Subcutaneous abdominal adipose tissue (tissue), 5 donors: ENCODE measurements at regions not wholly inside any gene's neighbourhood (a gene's known extent, or its start where the extent isn't known, plus 50 kb on each side); places are given as distances from the start of the nearest gene placed in this dataset.

Experiments used
- H3K27ac ChIP-seq: one replicate; pipeline ENCODE4 v1.7.0; 2013; ENCODE audit warnings: low read depth, mild to moderate bottlenecking, inconsistent platforms, low read length, moderate library complexity
- H3K27me3 ChIP-seq, 5 donors: one replicate each; pipeline ENCODE4 v1.7.0; 2013; ENCODE audit warnings: low read length in 5 of 5, inconsistent platforms in 1 of 5; ENCODE audit not compliant: control insufficient read depth in 5 of 5, insufficient read depth in 4 of 5
- H3K36me3 ChIP-seq, 5 donors: one replicate each; pipeline ENCODE4 v1.7.0; 2013; ENCODE audit warnings: low read length in 5 of 5; ENCODE audit not compliant: control insufficient read depth in 5 of 5, insufficient read depth in 5 of 5
- H3K4me1 ChIP-seq, 5 donors: one replicate each; pipeline ENCODE4 v1.7.0; 2013; ENCODE audit warnings: low read length in 5 of 5, mild to moderate bottlenecking in 3 of 5, moderate library complexity in 1 of 5; ENCODE audit not compliant: control insufficient read depth in 5 of 5, insufficient read depth in 5 of 5
- H3K4me3 ChIP-seq, 5 donors: one replicate each; pipeline ENCODE4 v1.7.0; 2013; ENCODE audit warnings: low read length in 5 of 5, low read depth in 1 of 5
- H3K9ac ChIP-seq, 5 donors: one replicate each; pipeline ENCODE4 v1.7.0; 2013; ENCODE audit warnings: low read length in 5 of 5, mild to moderate bottlenecking in 4 of 5, moderate library complexity in 3 of 5
- H3K9me3 ChIP-seq, 5 donors: one replicate each; pipeline ENCODE4 v1.7.0; 2013; ENCODE audit warnings: low read length in 5 of 5; ENCODE audit not compliant: control insufficient read depth in 5 of 5
- donor health status: healthy.
- donor health status: healthy.
- donor health status: healthy.
- donor health status: healthy.
- donor health status: healthy.

DNA sequence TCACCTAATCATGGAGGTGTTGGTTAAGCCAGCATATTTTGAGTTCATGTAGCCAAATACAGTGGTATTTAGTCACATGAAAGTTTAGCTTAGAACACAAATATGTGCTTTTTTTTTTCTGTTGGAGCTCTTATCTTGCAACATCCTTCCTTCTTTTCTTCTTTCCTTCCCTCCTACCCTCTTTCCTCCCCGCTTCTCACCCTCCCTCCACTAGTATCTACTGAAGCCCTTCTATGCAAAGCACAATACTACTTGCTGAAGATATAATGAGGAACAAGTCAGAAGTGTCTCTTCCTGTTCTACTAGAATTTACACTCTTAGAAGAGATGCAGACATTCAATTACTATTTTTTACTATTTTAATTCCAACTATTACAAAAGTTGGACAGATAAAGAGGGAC is 105.0 kb upstream of the ITGA4 start:
- H3K27me3 ChIP-seq: no peaks in the 10 kb centered on the region
- H3K4me1 ChIP-seq: no peaks in the 10 kb centered on the region
- no peaks in the 10 kb centered on the region for H3K9me3 ChIP-seq
- H3K27ac ChIP-seq: no peak overlapping the region
- H3K9ac ChIP-seq: no peak overlapping the region
- H3K36me3 ChIP-seq: no peaks in the 10 kb centered on the region
- H3K4me3 ChIP-seq: no peak overlapping the region

DNA sequence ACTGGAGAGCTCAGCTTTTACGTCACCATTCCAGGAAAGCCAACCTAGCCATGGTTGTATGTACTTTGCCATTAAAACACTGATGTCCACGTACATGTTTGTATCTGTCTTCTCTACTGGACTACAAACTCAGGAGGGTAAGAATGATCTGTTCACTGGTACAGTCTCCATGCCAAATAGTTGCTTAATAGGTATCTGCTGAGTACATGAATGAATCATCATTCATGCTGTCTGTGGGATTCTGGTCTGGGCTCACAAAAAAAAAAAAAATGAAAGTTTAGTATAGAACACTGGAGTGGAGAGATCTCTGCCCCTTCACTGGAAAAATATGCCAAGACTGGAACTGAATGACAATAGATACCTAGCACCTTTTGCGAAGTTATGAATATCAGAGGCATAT is 102.6 kb upstream of the ITGA4 start:
- Histone ChIP-seq H3K27ac (no peak overlapping the region), H3K27me3 (no peaks in the 10 kb centered on the region), H3K4me3 (no peak overlapping the region), H3K9ac (no peak overlapping the region), H3K36me3 (no peaks in the 10 kb centered on the region), H3K9me3 (no peaks in the 10 kb centered on the region), H3K4me1 (no peaks in the 10 kb centered on the region)

DNA sequence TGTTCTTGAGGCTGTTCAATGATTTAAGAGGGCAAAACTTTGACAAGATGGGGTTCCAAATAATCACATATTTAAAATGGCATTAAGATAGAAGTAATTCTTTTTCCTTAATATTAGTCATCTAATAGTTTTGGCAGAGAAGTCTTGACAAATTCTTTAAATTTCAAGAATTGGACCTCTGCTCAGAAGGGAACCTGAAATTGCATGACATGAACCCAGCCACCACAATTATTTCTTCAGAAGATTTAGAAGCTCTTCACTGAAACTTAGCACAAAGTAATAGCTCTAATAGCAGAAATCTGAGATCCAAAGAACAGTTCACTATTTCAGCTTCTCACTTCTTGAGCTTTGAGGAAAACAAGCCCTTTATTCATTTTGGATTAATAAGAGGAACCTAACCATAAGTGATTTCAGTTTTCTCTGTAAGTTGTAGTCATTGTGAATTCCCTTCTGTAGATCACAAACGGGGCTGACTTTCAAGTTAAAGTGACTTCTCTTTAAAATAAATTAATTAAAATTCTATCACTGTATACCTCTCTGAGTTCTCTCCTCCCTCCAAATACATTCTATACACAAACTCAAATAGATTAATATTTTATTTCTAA is 100.6 kb upstream of the ITGA4 start:
- Histone ChIP-seq H3K27me3 (no peaks in the 10 kb centered on the region), H3K4me3 (no peak overlapping the region), H3K9ac (no peak overlapping the region), H3K9me3 (no peaks in the 10 kb centered on the region), H3K27ac (no peak overlapping the region), H3K36me3 (no peaks in the 10 kb centered on the region), H3K4me1 (no peaks in the 10 kb centered on the region)

DNA sequence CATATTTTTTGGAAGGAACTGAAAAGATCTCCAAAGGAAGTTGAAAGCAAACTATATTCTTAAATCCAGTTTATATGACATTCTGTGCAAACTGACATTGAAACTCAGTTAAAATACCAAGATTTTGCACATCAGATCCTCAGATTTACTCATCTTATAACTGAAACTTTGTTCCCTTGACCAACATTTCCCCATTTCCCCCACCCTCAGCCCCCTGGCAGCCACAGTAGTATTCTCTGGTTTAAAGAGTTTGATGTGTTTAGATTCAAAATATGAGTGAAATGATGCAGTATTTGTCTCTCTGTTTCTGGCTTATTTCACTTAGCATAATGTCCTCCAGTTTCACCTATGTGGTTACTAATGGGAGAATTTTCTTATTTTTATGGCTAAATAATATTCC is 99.2 kb upstream of the ITGA4 start:
- H3K4me3 ChIP-seq: no peak overlapping the region
- no peaks in the 10 kb centered on the region for H3K9me3 ChIP-seq
- H3K4me1 ChIP-seq: no peaks in the 10 kb centered on the region
- H3K27ac ChIP-seq: no peak overlapping the region
- H3K27me3 ChIP-seq: no peaks in the 10 kb centered on the region
- H3K36me3 ChIP-seq: no peaks in the 10 kb centered on the region
- H3K9ac ChIP-seq: no peak overlapping the region

DNA sequence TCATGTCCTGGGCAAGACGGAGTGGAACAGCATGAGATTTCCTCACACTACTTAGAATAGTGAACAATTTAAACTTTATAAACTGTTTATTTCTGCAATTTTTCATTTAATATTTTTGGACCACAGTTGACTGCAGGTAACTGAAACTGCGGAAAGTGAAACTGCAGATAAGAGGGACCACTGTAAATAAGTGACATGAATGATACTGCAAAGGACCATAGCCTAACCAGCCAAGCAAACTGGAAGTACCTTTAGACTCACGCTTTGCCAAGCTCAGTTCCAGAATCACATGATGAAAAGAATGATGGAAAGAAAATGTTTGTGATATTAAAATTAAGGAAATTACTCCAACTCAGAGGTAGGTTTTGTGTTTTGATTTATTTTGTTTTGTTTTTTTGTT is 94.6 kb upstream of the ITGA4 start:
- Histone ChIP-seq H3K4me1 (no peaks in the 10 kb centered on the region), H3K27ac (no peak overlapping the region), H3K9me3 (no peaks in the 10 kb centered on the region), H3K36me3 (no peaks in the 10 kb centered on the region), H3K4me3 (no peak overlapping the region), H3K9ac (no peak overlapping the region), H3K27me3 (no peaks in the 10 kb centered on the region)

DNA sequence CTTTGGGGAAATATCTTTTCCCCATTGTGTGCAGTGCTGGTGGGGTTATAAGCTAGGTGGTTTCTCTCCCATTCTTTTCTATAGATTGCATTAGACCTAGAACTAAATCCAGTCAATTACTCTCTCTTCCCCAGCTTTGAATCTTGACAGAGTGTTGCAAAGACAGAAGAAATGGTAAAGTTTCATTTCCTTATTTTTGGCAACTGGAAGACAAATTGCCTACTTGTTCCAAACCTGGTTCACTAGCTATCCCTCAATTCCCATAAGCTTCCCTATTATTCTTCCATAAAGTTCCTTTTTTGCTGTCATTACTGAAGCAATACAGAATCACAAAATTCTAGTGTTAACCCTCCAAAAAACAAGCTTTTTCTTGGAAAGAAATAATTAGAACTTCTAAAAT is 94.0 kb upstream of the ITGA4 start:
- H3K9me3 ChIP-seq: no peaks in the 10 kb centered on the region
- H3K36me3 ChIP-seq: no peaks in the 10 kb centered on the region
- no peaks in the 10 kb centered on the region for H3K27me3 ChIP-seq
- H3K4me1 ChIP-seq: no peaks in the 10 kb centered on the region
- no peak overlapping the region for H3K27ac ChIP-seq
- H3K9ac ChIP-seq: no peak overlapping the region
- no peak overlapping the region for H3K4me3 ChIP-seq

DNA sequence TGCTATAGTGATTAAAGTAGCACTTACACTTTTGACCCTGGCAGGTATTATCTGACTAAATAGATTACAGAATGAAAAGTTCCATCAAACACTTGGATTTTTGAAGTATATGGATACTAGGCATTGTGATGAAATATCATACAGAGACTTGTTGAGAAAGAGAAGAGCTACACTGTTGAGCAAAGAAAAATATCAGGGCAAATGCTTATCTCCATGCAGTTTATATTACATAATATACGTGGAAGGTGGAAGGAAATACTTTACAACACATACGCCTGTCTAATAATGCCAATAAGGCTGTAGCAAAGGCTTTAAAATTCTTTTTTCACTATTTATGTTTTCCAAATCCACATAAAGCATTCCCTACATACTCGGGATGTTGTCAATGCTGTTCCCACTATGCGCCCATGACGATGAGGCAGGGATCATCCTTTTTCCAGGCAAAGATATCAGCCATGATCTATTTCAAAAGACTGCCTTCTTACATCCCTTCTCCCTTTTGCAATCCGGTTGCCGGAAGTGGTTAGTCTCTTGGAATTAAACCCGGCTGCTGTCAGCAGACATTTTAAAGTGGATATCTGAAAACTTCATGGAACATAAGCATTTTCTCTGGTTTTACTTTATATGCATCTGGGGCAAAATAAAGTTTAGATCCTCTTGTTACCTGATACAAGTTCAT is 92.6 kb upstream of the ITGA4 start:
- H3K36me3 ChIP-seq: no peaks in the 10 kb centered on the region
- no peak overlapping the region for H3K27ac ChIP-seq
- H3K27me3 ChIP-seq: no peaks in the 10 kb centered on the region
- H3K4me3 ChIP-seq: no peak overlapping the region
- H3K9ac ChIP-seq: no peak overlapping the region
- H3K9me3 ChIP-seq: no peaks in the 10 kb centered on the region
- H3K4me1 ChIP-seq: no peaks in the 10 kb centered on the region

DNA sequence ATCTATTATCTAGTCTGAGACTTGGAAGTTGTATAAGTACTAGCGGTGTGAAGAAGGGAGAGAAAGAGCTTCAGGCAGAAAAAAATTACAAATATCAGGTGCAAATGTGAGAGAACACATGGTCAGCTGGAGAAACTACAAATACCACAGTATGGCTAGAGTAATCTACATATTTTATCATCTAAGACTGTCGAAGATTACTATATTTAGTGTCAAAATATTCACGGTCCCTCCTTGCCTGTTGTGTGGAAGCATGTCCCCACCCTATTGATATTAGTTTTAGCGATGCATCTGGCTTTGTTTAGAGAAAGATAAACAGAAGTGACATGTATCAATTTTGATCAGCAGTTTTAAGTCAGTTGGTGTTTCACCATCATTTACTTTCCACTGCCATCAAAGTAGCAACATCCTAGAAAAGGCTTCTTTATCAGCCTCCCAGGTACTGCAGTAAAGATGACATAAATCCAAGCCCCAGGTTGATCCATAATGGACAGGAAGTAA is 90.5 kb upstream of the ITGA4 start:
- Histone ChIP-seq H3K27me3 (no peaks in the 10 kb centered on the region), H3K9me3 (no peaks in the 10 kb centered on the region), H3K36me3 (no peaks in the 10 kb centered on the region), H3K4me3 (no peak overlapping the region), H3K9ac (no peak overlapping the region), H3K4me1 (peaks cover 0 to 3% (median 1%) of the 10 kb centered on the region in 5 donors), H3K27ac (no peak overlapping the region)

DNA sequence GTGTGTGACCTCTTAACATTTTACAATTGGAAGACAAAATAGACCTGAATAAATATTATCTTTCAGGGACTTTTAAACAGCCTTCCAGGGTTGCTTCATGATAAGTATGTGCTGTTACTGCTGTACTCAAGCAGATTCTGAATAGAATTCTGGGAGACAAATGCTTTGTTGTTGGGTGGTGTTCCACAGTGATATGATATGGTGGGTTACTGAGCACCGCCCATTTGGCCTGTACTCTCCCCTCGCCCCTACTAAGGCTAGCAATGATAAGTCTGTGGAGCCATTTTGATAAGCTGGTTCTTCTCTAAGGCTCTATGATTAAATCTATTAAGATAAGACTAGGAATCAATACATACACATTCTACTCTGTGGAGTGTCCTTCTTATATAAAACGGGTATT is 89.8 kb upstream of the ITGA4 start:
- Histone ChIP-seq H3K9me3 (no peaks in the 10 kb centered on the region), H3K4me1 (peaks cover 0 to 10% (median 8%) of the 10 kb centered on the region in 5 donors), H3K36me3 (no peaks in the 10 kb centered on the region), H3K27ac (no peak overlapping the region), H3K27me3 (no peaks in the 10 kb centered on the region), H3K4me3 (no peak overlapping the region), H3K9ac (no peak overlapping the region)

DNA sequence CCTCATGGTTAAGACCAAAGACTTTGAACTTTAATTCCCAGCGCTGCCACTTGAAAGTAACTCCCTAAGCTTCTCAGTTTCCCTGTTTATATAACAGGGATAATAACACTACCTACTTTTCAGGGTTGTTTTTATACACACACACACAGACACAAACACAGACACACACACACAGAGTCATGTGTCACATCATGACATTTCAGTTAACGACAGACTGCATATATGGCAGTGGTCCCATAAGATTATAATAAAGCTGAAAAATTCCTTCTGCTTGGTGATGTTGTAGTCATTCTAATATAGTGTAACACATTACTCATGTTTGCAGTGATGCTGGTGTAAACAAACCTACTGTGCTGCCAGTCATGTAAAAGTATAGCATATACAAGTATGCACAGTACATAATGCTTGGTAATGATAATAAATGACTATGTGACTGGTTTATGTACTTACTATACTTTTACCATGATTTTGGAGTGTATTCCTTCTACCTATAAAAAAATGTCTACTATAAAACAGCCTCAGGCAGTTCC is 89.2 kb upstream of the ITGA4 start:
- Histone ChIP-seq H3K27me3 (no peaks in the 10 kb centered on the region), H3K9ac (no peak overlapping the region), H3K36me3 (no peaks in the 10 kb centered on the region), H3K4me3 (no peak overlapping the region), H3K4me1 (peaks cover 0 to 13% (median 12%) of the 10 kb centered on the region in 5 donors), H3K9me3 (no peaks in the 10 kb centered on the region), H3K27ac (no peak overlapping the region)
